Mesendoderm (in vitro differentiated cells): ENCODE measurements at regions not wholly inside any gene's neighbourhood (a gene's known extent, or its start where the extent isn't known, plus 50 kb on each side); places are given as distances from the start of the nearest gene placed in this dataset.

Source experiments
- DNase-seq: peaks from one replicate; pipeline ENCODE4 v3.0.0; 2013
- H2AK5ac ChIP-seq: 2 replicates; pipeline ENCODE4 v1.6.1; 2013; ENCODE audit warnings: low read length, inconsistent platforms
- H2BK120ac ChIP-seq: 2 replicates; pipeline ENCODE4 v1.6.1; 2013; ENCODE audit warnings: low read depth, mild to moderate bottlenecking, low read length, moderate library complexity, mixed read lengths
- H2BK15ac ChIP-seq: replicated peaks from 2 replicates; pipeline ENCODE4 v1.6.1; 2013; ENCODE audit warnings: low read depth, mild to moderate bottlenecking, moderate library complexity
- H2BK5ac ChIP-seq: 2 replicates; pipeline ENCODE4 v1.6.1; 2013; ENCODE audit warnings: low read length, inconsistent platforms
- H3K18ac ChIP-seq: 2 replicates; pipeline ENCODE4 v1.6.1; 2013; ENCODE audit warnings: mild to moderate bottlenecking, low read length, mixed read lengths
- H3K23ac ChIP-seq: one replicate; pipeline ENCODE4 v1.6.1; 2013; ENCODE audit warnings: low read length
- H3K27ac ChIP-seq: 2 replicates; pipeline ENCODE4 v1.5.1; 2013; ENCODE audit warnings: low read depth, mild to moderate bottlenecking, inconsistent platforms, low read length, moderate library complexity
- H3K27me3 ChIP-seq: 2 replicates; pipeline ENCODE4 v1.6.1; 2013; ENCODE audit warnings: low read length, control low read depth, mild to moderate bottlenecking, inconsistent platforms; ENCODE audit not compliant: insufficient read depth, poor library complexity
- H3K36me3 ChIP-seq: 2 replicates; pipeline ENCODE4 v1.6.1; 2013; ENCODE audit warnings: low read length, inconsistent platforms; ENCODE audit not compliant: control insufficient read depth, insufficient read depth
- H3K4ac ChIP-seq: one replicate; pipeline ENCODE4 v1.6.1; 2013; ENCODE audit warnings: low read depth, mild to moderate bottlenecking, low read length, moderate library complexity
- H3K4me1 ChIP-seq: 2 replicates; pipeline ENCODE4 v1.6.1; 2013; ENCODE audit warnings: low read depth, low read length, inconsistent platforms; ENCODE audit not compliant: control insufficient read depth
- H3K4me2 ChIP-seq: 2 replicates; pipeline ENCODE4 v1.6.1; 2013; ENCODE audit warnings: low read length
- H3K4me3 ChIP-seq: 2 replicates; pipeline ENCODE4 v1.5.1; 2013; ENCODE audit warnings: mild to moderate bottlenecking, low read length
- H3K56ac ChIP-seq: one replicate; pipeline ENCODE4 v1.6.1; 2013; ENCODE audit warnings: low read length
- H3K79me1 ChIP-seq: 2 replicates; pipeline ENCODE4 v1.6.1; 2013; ENCODE audit warnings: low read length, inconsistent platforms
- H3K79me2 ChIP-seq: 2 replicates; pipeline ENCODE4 v1.6.1; 2013; ENCODE audit warnings: mild to moderate bottlenecking, low read length; ENCODE audit not compliant: control insufficient read depth, insufficient read depth
- H3K9ac ChIP-seq: 2 replicates; pipeline ENCODE4 v1.6.1; 2013; ENCODE audit warnings: low read length, inconsistent platforms
- H4K5ac ChIP-seq: one replicate; pipeline ENCODE4 v1.6.1; 2013; ENCODE audit warnings: low read length
- H4K8ac ChIP-seq: one replicate; pipeline ENCODE4 v1.6.1; 2013; ENCODE audit warnings: low read depth, mild to moderate bottlenecking, control low read depth, low read length, moderate library complexity
- WGBS: extraction: QIAGEN DNeasy Blood & Tissue Kit; methylation state at CpG from one replicate; pipeline ENCODE4 v1.1.7; 2013; ENCODE audit warnings: low lambda C conversion rate, missing lambda C conversion rate; ENCODE audit not compliant: insufficient coverage; ENCODE audit errors: extremely low coverage; 5-methylcytosine and 5-hydroxymethylcytosine counted together

GRCh38 chr5:115022303-115022702 is 147.4 kb downstream of the TRIM36 start:
- no peak overlapping the region for H3K27ac ChIP-seq
- H3K79me1 ChIP-seq = no peaks in the 10 kb centered on the region
- no peak overlapping the region for H3K23ac ChIP-seq
- DNase-seq = no peak
- H3K56ac ChIP-seq = no peak overlapping the region
- no peak overlapping the region for H2BK120ac ChIP-seq
- no peaks in the 10 kb centered on the region for H3K4me1 ChIP-seq
- H3K4me2 ChIP-seq = no peak overlapping the region
- H2BK15ac ChIP-seq = no peak overlapping the region
- H3K4me3 ChIP-seq = no peak overlapping the region
- no peak overlapping the region for H3K18ac ChIP-seq
- H4K5ac ChIP-seq = no peak overlapping the region
- no peak overlapping the region for H2BK5ac ChIP-seq
- no peak overlapping the region for H3K4ac ChIP-seq
- H4K8ac ChIP-seq = no peak overlapping the region
- H3K9ac ChIP-seq = no peak overlapping the region
- H2AK5ac ChIP-seq = no peak overlapping the region
- no peaks in the 10 kb centered on the region for H3K79me2 ChIP-seq
- H3K27me3 ChIP-seq = no peaks in the 10 kb centered on the region
- H3K36me3 ChIP-seq = no peaks in the 10 kb centered on the region

GRCh38 chr5:115016646-115017045 is 153.1 kb downstream of the TRIM36 start:
- Histone ChIP-seq H3K18ac (no peak overlapping the region), H3K56ac (no peak overlapping the region), H3K27ac (no peak overlapping the region), H3K4ac (no peak overlapping the region), H3K9ac (no peak overlapping the region), H3K79me2 (no peaks in the 10 kb centered on the region), H3K79me1 (no peaks in the 10 kb centered on the region), H2AK5ac (no peak overlapping the region), H3K23ac (no peak overlapping the region), H2BK120ac (no peak overlapping the region), H3K27me3 (no peaks in the 10 kb centered on the region), H4K8ac (no peak overlapping the region), H2BK15ac (no peak overlapping the region), H3K4me1 (no peaks in the 10 kb centered on the region), H3K36me3 (no peaks in the 10 kb centered on the region), H3K4me3 (no peak overlapping the region), H4K5ac (no peak overlapping the region), H3K4me2 (no peak overlapping the region), H2BK5ac (no peak overlapping the region)
- DNase-seq = no peak
- WGBS = no CpG with 5 or more reads among the region's 1 CpG

GRCh38 chr5:114999176-114999575 is 170.5 kb downstream of the TRIM36 start:
- H3K79me2 ChIP-seq = no peaks in the 10 kb centered on the region
- no peak overlapping the region for H3K27ac ChIP-seq
- no peak overlapping the region for H3K4me3 ChIP-seq
- H2BK5ac ChIP-seq = no peak overlapping the region
- no peak overlapping the region for H2BK15ac ChIP-seq
- H2AK5ac ChIP-seq = no peak overlapping the region
- H3K79me1 ChIP-seq = no peaks in the 10 kb centered on the region
- H3K4ac ChIP-seq = no peak overlapping the region
- no peaks in the 10 kb centered on the region for H3K4me1 ChIP-seq
- no peak overlapping the region for H3K18ac ChIP-seq
- no peak overlapping the region for H3K56ac ChIP-seq
- no peak for DNase-seq
- H3K4me2 ChIP-seq = no peak overlapping the region
- no peaks in the 10 kb centered on the region for H3K27me3 ChIP-seq
- H3K9ac ChIP-seq = no peak overlapping the region
- no peak overlapping the region for H2BK120ac ChIP-seq
- no peak overlapping the region for H3K23ac ChIP-seq
- no peak overlapping the region for H4K5ac ChIP-seq
- H3K36me3 ChIP-seq = no peaks in the 10 kb centered on the region
- no CpG with 5 or more reads among the region's 11 CpGs for WGBS
- H4K8ac ChIP-seq = no peak overlapping the region

- H2AK5ac ChIP-seq = no peak overlapping the region
- WGBS = no CpG with 5 or more reads among the region's 10 CpGs
- no peak overlapping the region for H3K9ac ChIP-seq
- H3K23ac ChIP-seq = no peak overlapping the region
- no peaks in the 10 kb centered on the region for H3K4me1 ChIP-seq
- H3K4me2 ChIP-seq = no peak overlapping the region
- no peaks in the 10 kb centered on the region for H3K79me1 ChIP-seq
- no peak overlapping the region for H4K5ac ChIP-seq
- no peaks in the 10 kb centered on the region for H3K27me3 ChIP-seq
- H2BK15ac ChIP-seq = no peak overlapping the region
- no peaks in the 10 kb centered on the region for H3K79me2 ChIP-seq
- no peak overlapping the region for H3K4ac ChIP-seq
- H3K4me3 ChIP-seq = no peak overlapping the region
- no peak overlapping the region for H3K18ac ChIP-seq
- H2BK5ac ChIP-seq = no peak overlapping the region
- no peak overlapping the region for H3K56ac ChIP-seq
- H3K27ac ChIP-seq = no peak overlapping the region
- H4K8ac ChIP-seq = no peak overlapping the region
- no peaks in the 10 kb centered on the region for H3K36me3 ChIP-seq
- no peak for DNase-seq
- no peak overlapping the region for H2BK120ac ChIP-seq
Observed at GRCh38 chr5:114989512-114989911, 180.2 kb downstream of the TRIM36 start.

GRCh38 chr5:114988096-114988495 is 181.6 kb downstream of the TRIM36 start:
- Histone ChIP-seq H3K9ac (no peak overlapping the region), H3K4me3 (no peak overlapping the region), H2BK120ac (no peak overlapping the region), H3K79me1 (no peaks in the 10 kb centered on the region), H3K4me2 (no peak overlapping the region), H3K23ac (no peak overlapping the region), H3K27ac (no peak overlapping the region), H3K18ac (no peak overlapping the region), H2AK5ac (no peak overlapping the region), H3K4me1 (no peaks in the 10 kb centered on the region), H3K79me2 (no peaks in the 10 kb centered on the region), H3K36me3 (no peaks in the 10 kb centered on the region), H2BK5ac (no peak overlapping the region), H3K4ac (no peak overlapping the region), H3K27me3 (no peaks in the 10 kb centered on the region), H3K56ac (no peak overlapping the region), H4K5ac (no peak overlapping the region), H2BK15ac (no peak overlapping the region), H4K8ac (no peak overlapping the region)
- no CpG with 5 or more reads among the region's 2 CpGs for WGBS
- DNase-seq = no peak

- Histone ChIP-seq H3K4me3 (no peak overlapping the region), H3K56ac (no peak overlapping the region), H3K79me1 (no peaks in the 10 kb centered on the region), H4K8ac (no peak overlapping the region), H3K36me3 (no peaks in the 10 kb centered on the region), H2BK15ac (no peak overlapping the region), H2BK120ac (no peak overlapping the region), H3K27ac (no peak overlapping the region), H3K79me2 (no peaks in the 10 kb centered on the region), H3K4me2 (no peak overlapping the region), H3K4me1 (no peaks in the 10 kb centered on the region), H2AK5ac (no peak overlapping the region), H2BK5ac (no peak overlapping the region), H3K23ac (no peak overlapping the region), H3K18ac (no peak overlapping the region), H3K4ac (no peak overlapping the region), H4K5ac (no peak overlapping the region), H3K27me3 (no peaks in the 10 kb centered on the region), H3K9ac (no peak overlapping the region)
- WGBS = no CpG with 5 or more reads among the region's 2 CpGs
- DNase-seq = no peak
Observed at GRCh38 chr5:114984796-114985195, 184.9 kb downstream of the TRIM36 start.
